Loucy (cell line): ENCODE measurements at regions not wholly inside any gene's neighbourhood (a gene's known extent, or its start where the extent isn't known, plus 50 kb on each side); places are given as distances from the start of the nearest gene placed in this dataset.

ENCODE experiments used
- EZH2phosphoT487 ChIP-seq: fragments of 200-600 bp; IDR thresholded peaks from 2 replicates; pipeline ENCODE4 v1.6.1; 2018; ENCODE audit warnings: antibody characterized with exemption, mild to moderate bottlenecking, moderate library complexity, borderline replicate concordance
- TF ChIP-seq, protein P1 (sequence below): fragments of 200-600 bp; sonication (generic); conservative IDR thresholded peaks from 2 replicates; pipeline ENCODE4 v1.5.1; 2014; ENCODE audit warnings: mild to moderate bottlenecking, antibody characterized with exemption, low read length

DNA sequence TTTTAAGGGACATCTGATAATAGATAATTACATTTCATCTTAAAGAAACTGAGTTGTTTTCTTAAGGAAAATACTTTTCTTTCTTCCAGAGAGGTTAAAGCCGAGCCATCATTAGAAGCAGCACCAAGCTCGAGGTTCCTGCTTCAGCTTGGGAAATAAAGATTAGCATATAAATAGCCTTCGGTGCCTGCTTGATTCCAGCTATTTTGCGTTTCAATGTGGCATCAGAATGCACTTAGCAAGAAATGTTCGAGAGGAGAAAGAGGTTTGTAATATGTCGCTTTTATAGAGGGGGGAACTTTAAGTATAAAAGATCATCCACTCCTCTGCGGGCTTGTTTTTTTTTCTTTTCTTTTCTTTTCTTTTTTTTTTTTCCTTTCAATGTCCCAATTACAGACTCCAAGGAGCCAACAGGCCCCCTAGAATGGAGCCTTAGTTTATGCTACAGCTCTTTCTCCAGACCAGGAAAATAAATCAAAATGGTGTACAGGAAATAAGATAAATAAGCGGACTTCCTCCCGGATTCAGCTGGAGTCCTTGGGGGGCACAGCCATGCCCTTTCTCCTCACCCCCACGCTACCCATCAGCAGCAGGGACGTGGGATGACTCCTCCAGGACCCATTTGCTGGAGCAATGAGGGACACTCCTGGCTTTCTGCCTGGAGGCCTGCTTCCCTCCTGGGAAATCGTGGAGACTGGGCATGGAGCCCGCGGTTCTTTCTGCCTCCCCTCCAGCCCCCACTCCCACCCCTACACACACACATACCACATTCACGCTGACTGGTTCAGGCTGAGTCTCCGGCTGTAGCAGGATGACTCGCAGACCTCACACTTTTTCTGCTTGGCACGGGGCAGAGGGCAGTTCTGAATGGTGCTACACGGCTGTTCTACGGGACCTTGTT lies 131.6 kb downstream of the RRAGC start:
- no peak for TF ChIP-seq EZH2phosphoT487
- TF ChIP-seq, protein P1, sequence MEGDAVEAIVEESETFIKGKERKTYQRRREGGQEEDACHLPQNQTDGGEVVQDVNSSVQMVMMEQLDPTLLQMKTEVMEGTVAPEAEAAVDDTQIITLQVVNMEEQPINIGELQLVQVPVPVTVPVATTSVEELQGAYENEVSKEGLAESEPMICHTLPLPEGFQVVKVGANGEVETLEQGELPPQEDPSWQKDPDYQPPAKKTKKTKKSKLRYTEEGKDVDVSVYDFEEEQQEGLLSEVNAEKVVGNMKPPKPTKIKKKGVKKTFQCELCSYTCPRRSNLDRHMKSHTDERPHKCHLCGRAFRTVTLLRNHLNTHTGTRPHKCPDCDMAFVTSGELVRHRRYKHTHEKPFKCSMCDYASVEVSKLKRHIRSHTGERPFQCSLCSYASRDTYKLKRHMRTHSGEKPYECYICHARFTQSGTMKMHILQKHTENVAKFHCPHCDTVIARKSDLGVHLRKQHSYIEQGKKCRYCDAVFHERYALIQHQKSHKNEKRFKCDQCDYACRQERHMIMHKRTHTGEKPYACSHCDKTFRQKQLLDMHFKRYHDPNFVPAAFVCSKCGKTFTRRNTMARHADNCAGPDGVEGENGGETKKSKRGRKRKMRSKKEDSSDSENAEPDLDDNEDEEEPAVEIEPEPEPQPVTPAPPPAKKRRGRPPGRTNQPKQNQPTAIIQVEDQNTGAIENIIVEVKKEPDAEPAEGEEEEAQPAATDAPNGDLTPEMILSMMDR = no peak
